Anterior cingulate cortex (tissue), 58 donors: ENCODE measurements at regions not wholly inside any gene's neighbourhood (a gene's known extent, or its start where the extent isn't known, plus 50 kb on each side); places are given as distances from the start of the nearest gene placed in this dataset.
"Not testable (repeated sequence)": the region's sequence is repeated elsewhere in the genome, so short reads cannot be mapped to it uniquely, and the experiment has no call there.

ENCODE experiments used
- DNase-seq, 58 donors: peaks; one replicate each; lab custom pipeline; 2025; lab: John Stamatoyannopoulos, UW

DNA sequence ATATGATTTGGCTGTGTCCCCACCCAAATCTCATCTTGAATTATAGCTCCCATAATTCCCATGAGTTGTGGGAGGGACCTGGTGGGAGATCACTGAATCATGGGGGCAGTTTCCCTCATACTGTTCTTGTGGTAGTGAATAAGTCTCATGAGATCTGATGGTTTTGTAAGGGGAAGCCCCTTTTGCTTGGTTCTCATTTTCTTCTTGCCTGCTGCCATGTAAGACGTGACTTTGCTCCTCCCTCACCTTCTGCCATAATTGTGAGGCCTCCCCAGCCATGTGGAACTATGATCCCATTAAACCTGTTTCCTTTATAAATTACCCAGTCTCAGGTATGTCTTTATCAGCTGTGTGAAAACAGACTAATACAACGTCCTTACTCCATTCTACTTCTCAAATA, 108.5 kb upstream of the SCAF8 start:
- DNase-seq = not testable (repeated sequence)

DNA sequence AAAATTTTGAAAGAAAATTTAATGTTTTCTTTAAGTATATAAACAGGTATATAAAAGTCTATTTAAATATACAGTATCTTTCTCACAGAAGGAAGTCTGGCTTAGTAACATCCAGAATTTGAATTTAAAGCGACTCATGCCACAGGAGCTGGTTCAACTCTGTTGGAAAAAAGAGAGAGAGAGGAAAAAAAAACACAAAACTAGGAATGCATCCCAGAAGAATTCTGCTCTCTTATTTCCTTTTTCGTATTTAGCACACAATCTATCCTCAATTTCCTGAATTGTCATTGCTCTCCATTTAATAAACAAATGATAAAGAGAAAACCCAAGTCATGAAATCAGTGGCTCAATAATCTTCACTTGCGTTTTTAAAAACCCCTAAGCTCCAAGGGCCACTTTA, 107.5 kb upstream of the SCAF8 start:
- DNase-seq = no peak

DNA sequence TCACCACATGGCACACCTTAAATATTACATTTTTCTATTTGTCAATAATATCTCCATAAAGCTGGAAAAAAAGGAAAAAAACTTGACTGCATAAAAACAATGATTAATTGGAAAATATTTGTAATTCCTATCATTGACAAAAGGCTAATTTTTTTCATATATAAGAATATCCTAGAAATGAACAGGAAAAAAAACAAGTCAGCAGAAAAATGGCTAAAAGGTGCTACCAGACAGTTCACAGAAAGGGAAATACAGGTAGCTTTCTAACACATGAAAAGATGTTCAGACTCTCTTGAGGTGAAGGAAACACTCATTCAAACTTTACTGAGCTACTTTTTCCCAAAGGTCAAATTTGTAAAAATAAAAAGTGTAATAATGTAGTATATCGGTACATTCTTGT, 104.1 kb upstream of the SCAF8 start:
- no peak for DNase-seq

DNA sequence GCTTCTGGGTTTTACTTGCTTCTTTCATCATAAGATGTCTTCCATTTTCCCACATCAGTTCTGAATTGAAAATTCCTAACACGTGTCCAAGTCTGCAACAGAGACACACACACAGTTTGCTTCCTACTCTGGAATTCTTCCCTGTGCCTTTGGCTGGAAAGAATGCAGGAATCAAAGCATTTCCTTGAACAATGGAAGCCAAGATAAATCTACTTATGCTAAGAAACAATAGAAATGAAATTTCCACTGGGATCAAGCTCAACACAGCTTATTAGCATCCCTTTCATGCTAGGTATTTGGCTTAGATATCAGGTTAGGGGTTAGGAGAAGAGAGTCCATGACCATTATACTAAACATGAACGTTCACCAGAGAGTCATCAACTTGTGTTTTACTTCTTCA, 101.1 kb upstream of the SCAF8 start:
- DNase-seq = no peak

DNA sequence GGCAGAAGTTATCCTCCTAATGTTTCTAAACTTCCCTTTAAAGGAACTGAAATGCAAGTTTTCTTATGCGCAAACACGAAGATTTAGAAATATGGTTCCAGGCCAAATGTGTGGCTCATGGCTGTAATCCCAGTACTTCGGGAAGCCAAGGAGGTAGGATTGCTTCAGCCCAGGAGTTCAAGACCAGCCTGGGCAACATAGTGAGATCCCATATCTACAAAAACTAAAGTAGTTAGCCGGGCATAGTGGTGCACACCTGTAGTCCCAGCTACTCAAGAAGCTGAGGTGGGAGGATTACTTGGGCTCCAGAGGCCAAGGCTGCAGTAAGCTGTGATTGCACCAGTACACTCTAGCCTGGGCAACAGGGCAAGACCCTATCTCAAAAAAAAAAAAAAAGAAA, 95.8 kb upstream of the SCAF8 start:
- DNase-seq = no peak

DNA sequence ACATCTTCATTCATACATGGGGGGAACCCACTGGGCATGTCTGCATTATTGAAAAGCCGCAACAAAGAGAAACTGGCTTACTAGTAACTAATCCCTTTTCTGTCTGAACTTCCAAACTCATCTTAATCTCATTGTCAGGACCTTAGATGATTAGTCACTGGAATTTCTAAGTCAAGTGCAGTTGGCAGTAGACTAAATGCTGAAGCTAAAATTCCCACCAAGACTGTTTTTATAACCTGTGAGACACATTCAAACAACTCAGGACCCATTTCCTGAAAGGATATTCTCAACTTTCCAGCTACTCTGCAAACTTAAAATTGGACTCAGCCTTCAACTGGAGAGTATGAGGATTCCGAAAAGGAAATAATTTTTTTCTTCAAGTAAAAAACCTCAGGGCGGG, 94.8 kb upstream of the SCAF8 start:
- no peak for DNase-seq

DNA sequence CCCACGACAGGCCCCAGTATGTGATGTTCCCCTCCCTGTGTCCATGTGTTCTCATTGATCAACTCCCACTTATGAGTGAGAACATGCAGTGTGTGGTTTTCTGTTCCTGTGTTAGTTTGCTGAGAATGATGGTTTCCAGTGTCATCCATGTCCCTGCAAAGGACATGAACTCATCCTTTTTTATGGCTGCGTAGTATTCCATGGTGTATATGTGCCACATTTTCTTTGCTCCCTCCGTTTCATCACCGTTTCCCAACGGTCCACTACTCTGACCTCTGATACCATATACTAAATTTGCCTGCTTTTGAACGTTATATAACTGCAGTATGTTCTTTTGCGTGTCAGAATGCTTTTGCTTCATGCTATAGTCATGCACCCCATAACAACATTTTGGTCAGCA, 94.0 kb upstream of the SCAF8 start:
- DNase-seq = not testable (repeated sequence)

DNA sequence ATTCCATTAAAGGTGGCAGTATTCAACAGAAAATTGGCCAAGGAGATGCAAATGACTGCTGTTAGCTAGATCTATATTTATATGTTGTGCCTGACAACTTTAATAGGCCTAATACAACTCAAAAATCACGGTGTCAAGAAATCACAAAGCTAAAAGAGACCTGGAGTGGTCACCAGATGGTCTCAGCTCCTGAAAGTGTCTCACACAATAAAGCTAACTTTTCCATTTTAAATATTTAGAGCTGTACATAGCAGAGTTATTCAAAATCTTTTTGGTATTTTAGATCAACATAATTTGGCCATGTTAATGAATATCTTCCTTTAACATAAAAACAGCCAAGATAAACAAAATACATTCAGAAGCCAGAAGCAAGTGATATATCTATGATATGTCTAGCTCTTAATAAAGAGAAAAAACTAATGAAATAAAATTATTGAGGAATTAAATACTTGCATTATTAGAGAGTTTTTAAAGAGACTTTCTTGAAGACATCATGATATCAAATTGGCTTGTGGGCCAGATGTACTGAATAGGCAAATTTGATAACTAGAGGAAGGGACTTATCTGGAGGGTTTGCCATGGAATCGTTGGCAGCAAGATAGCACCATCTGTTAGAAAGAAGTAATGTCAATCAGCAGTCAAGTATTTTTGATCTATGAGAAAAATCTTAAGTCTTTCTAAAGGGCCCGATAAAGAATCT, 84.9 kb upstream of the SCAF8 start:
- DNase-seq = no peak

DNA sequence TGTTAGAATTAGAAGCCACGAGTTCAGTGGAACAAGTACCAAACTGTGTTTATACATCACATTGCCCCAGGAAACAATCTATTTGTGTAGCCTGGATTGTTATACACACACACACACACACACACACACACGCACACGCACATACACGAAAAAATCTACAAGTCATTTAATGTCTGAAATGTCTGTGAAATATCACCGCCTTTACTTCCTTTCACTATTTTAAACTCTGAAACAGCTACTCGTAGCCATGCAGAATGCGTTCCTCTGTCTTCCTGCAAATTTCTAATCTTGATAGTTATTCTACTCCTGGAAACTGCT, 84.4 kb upstream of the SCAF8 start:
- DNase-seq = no peak

DNA sequence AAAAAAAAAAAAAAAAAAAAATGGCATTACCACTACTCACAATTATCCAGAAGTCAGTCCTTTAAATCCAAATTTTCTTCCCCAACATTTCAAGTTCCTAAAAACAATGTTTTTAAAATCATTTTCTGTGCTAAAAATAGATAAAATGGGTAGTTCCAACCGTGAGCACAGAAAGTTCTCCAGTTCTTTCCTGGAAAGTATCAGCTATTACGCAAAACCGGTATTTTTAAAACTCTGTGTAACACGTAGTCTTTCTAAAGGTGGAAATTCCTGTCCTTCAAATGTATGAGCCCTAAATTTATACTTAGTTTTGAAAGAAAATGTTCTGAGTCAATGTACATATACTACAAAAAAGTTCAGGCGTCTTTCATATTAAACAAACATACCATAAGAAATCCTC, 83.5 kb upstream of the SCAF8 start:
- no peak for DNase-seq

DNA sequence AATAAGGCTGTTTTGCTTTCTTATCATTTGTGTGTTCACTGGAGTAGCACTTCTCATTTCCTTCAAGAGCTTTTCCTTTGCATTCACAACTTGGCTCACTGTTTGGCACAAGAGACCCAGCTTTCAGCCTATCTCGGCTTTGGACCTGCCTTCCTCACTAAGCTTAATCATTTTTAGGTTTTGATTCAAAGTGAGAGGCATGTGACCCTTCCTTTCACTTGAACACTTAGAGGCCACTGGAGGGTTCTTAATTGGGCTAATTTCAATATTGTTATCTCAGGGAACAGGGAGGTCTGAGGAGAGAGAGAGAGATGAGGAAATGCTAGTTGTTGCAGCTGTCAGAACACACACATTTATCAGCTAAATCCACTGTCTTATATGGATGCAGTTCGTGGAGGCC, 82.9 kb upstream of the SCAF8 start:
- DNase-seq = no peak

DNA sequence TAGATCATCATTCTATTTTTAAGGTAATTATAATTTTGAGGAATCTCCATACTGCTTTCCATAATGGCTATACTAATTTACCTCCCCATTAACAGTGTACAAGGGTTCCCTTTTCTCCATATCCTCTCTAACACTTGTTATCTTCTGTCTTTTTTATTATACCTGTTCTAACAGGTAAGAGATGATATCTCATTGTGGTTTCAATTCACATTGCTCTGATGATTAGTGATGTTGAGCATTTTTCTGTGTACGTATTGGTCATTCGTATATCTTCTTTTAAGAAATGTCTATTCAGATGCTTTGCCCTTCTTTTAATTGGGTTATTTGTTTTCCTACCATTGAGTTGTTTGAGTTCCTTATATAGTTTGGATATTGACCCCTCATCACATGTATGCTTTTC, 81.6 kb upstream of the SCAF8 start:
- no peak for DNase-seq

DNA sequence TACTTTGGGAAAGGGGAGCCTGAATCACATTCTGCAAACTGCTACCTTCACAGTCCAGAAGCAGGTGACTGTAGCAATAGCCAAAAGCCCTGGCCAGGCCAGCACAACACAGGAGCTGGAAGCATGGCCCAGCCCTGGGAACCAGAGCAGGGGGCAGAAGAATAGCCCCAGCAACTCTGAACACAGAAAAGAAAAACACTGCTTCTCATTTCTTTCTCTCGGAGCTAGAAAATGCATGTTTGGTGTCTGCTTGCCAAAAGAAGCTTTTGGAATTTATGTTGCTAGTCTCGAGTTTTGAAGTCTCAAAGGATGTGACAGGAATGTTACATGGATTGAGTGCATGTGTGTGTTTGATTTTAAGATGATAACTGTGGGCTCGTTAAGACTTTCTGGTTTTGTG, 79.8 kb upstream of the SCAF8 start:
- DNase-seq = no peak

DNA sequence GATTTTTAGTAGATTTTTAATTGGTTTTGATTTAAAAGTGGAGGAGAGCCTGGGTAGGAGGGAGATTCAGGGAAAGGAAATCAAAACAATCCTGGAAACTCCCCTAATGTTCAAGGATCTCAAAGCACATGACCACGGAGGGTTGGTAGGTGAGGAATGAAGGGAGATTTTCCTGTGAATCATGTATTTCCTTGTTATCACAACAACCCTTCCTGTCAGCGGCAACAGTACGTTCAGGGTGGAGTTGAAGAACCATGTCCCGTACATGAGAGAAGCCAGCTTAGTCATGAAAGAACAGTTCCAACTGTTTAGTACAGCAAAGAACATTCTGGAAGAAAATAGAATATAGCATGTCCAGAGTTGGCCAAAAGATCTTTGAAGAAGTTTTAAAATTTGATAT, 79.4 kb upstream of the SCAF8 start:
- no peak for DNase-seq

DNA sequence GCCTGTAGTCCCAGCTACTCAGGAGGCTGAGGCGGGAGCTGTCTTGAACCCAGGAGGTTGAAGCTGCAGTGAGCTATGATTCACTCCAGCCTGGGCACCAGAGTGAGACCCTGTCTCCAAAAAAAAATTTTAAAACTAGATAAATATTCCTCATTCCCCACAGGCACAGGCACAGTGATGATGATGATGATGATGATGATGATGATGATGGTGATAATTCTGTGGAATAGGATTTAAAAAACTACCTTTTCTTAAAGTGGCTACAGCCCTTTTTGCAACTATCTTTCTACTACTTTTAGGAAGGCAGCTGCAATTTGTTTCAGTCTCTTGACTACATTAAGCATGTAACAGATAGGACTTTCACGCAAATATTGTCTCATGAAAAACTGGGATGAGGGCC, 76.6 kb upstream of the SCAF8 start:
- DNase-seq = no peak

DNA sequence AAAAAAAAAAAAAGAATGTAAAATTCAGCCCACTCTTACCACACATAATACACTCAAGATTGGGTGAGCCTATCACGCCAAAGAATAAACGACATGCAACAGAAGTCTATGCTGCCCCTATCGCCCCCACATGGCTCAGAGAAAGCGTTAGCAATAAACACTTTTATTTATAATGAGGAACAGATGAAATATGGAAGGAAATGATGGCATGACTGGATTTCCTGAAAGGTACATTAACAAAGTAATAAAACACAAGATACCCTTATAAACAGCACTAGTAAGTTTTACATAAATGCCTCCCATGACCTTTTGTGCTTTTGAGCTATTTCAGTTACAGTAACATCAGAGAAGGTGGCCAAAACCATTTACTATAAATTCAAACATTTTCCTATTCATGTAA, 71.4 kb upstream of the SCAF8 start:
- no peak for DNase-seq

DNA sequence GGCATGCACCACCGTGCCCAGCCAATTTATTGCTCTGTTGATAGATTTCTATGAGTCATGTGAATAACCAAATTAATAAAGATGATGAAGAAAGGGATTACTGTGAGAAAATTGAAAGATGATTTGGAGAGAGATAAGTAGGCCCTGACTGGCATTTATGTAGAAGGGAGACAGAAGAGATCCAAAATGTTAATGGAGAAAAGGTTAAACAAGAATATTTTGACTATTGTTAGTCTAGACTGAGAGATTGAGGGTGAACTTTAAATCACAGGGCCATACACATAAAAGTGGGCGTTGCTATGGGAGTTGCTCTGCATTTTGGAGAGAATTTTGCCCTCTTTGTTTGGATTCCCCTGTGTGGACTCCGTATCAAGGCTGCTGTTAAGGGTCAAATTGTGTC, 68.9 kb upstream of the SCAF8 start:
- no peak for DNase-seq

DNA sequence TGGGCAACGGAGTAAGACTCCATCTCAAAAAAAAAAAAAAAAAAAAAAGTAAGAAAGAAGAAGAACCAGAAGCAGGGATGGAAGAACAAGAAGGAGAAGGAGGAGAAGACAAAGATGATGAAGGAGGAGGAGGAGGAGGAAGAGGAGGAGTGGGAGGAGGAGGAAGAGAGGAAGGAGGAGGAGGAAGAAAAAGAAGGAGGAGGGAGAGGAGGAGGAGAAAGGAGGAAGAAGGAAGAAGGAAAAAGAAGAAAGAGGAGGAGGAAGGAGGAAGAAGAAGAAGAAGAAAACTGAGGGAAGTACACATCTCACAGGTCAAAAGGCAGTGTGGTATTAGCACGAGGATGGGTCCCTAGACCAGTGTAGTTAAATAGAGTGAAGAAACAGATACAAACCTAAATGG, 65.1 kb upstream of the SCAF8 start:
- no peak for DNase-seq

DNA sequence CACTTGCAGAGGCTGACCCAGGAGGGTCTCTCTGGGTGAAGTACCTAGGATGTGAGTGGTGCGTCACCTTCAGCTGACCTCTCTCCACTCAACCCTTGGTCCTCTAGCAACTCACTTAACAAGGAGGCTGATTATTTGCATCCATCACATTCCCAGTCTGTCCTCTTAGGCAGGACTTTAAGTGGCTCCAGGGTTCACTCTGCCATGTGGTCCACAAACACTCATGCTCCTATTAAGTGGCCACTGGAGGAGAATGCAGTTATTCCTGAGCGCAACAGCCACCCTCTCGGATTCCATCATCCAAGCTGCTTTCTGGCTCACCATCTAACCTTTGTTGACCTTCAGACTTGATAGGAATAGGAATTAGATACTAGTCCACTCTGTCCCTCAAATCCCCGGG, 61.1 kb upstream of the SCAF8 start:
- no peak for DNase-seq

DNA sequence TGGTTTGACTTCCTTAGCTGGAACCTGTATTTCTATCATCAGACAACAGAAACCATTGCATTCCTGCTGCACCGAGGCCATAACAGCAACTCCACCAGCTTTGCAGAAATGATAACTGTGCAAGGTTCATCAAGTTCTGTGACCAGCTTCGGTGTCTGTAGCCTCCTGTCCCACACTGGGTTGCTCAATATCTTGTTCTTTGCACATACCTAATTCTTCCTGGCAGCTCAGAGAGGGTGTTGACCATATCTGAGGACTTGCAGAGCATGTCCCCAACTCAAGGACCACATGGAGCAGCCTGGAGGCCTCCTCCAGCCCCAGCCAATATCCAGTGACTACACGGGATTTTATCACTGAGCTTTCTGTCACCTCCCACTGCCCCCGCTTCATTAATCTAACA, 59.3 kb upstream of the SCAF8 start:
- no peak for DNase-seq

DNA sequence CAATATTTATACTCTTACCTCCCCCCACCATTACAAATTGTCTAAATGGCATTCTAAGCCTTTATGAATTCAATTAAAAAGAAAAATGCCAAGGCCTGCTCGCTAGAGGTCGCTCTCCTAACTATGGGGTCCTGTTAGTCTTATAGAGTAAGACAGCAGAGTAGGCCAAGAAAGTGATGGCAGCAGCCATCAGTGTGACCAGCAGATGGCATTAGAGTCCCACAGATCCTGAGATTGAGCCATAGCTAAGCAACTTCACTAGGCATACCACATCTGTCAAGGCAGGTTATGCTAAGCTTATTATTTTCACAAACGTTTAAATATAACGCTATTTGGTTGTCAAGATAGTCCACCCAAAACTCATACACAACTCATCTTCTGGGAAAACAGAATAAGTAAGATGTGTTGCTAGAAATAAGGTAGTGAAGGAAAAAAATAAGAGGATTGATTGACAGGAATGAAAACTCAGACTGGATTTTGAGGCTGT, 57.6 kb upstream of the SCAF8 start:
- peak in 55 of 58 donors; percentile 15 to 94 (median 79) for DNase-seq

DNA sequence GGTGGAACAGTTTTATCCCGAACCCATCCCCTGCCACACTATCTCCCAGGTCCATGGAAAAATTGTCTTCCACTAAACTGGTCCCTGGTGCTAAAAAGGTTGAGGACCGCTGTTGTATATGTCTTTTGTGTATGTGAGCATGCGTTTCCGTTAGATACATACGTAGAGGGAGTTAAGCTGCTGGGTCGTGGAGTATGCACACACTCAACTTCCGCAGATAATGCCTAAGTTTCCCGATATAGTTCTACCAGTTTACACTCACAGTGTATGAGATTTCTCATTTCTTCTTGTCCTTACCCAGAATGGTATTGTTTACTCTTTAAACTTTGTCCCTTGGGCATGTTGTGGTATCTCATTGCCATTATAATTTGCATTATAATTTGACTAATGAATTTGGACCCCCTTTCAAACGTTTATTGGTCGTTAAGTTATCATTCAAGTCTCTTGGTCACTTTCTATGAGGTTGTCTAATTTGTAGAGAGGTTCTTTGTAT, 50.5 kb upstream of the SCAF8 start:
- no peak for DNase-seq
